Mesenchymal stem cell (in vitro differentiated cells and primary cell): ENCODE measurements at regions not wholly inside any gene's neighbourhood (a gene's known extent, or its start where the extent isn't known, plus 50 kb on each side); places are given as distances from the start of the nearest gene placed in this dataset.

Experiments used
- DNase-seq: peaks from one replicate; pipeline ENCODE4 v3.0.0-alpha.2; 2013
- H2AFZ ChIP-seq: one replicate; pipeline ENCODE4 v1.6.1; 2013; ENCODE audit warnings: low read depth, mild to moderate bottlenecking, control low read depth, inconsistent platforms, low read length, moderate library complexity
- H2AK5ac ChIP-seq: 2 replicates; pipeline ENCODE4 v1.6.1; 2013; ENCODE audit warnings: low read length, moderate library complexity, mild to moderate bottlenecking, inconsistent platforms; ENCODE audit not compliant: severe bottlenecking
- H2BK120ac ChIP-seq: one replicate; pipeline ENCODE4 v1.6.1; 2013; ENCODE audit warnings: low read depth, mild to moderate bottlenecking, inconsistent platforms, low read length, moderate library complexity
- H2BK12ac ChIP-seq, 2 experiments: one replicate each; pipeline ENCODE4 v1.6.1; 2013; ENCODE audit warnings: inconsistent platforms in 2 of 2, low read length in 2 of 2, mild to moderate bottlenecking in 2 of 2, moderate library complexity in 2 of 2, control low read depth in 1 of 2
- H2BK15ac ChIP-seq: one replicate; pipeline ENCODE4 v1.6.1; 2013; ENCODE audit warnings: mild to moderate bottlenecking, low read depth, inconsistent platforms; ENCODE audit not compliant: poor library complexity, severe bottlenecking
- H2BK5ac ChIP-seq: 2 replicates; pipeline ENCODE4 v1.6.1; 2013; ENCODE audit warnings: low read depth, mild to moderate bottlenecking, low read length, control low read depth, inconsistent platforms; ENCODE audit not compliant: poor library complexity, severe bottlenecking
- H3K14ac ChIP-seq, 2 experiments: one replicate each; pipeline ENCODE4 v1.6.1; 2013; ENCODE audit warnings: inconsistent platforms in 2 of 2, low read length in 2 of 2, control low read depth in 1 of 2, mild to moderate bottlenecking in 1 of 2, moderate library complexity in 1 of 2
- H3K18ac ChIP-seq, 2 experiments: one replicate each; pipeline ENCODE4 v1.6.1; 2013; ENCODE audit warnings: inconsistent platforms in 2 of 2, low read length in 2 of 2, control low read depth in 1 of 2, low read depth in 1 of 2, mild to moderate bottlenecking in 1 of 2
- H3K23ac ChIP-seq, 2 experiments: one replicate each; pipeline ENCODE4 v1.6.1; 2013; ENCODE audit warnings: inconsistent platforms in 2 of 2, low read length in 2 of 2, mild to moderate bottlenecking in 2 of 2, moderate library complexity in 2 of 2, control low read depth in 1 of 2
- H3K27ac ChIP-seq: 2 replicates; pipeline ENCODE4 v1.5.1; 2013; ENCODE audit warnings: mild to moderate bottlenecking, moderate library complexity, low read length, control low read depth, inconsistent platforms; ENCODE audit not compliant: poor library complexity, severe bottlenecking
- H3K27me3 ChIP-seq, 2 experiments: 2 replicates each; pipeline versions ENCODE4 v1.6.1 to v1.7.0; 2013; ENCODE audit warnings: low read length in 2 of 2, mild to moderate bottlenecking in 2 of 2, moderate library complexity in 2 of 2, control low read depth in 1 of 2, inconsistent platforms in 1 of 2; ENCODE audit not compliant: control insufficient read depth in 1 of 2, insufficient read depth in 1 of 2
- H3K36me3 ChIP-seq, 2 experiments: 2 replicates each; pipeline versions ENCODE4 v1.6.1 to v1.7.0; 2013; ENCODE audit warnings: low read length in 2 of 2, control low read depth in 1 of 2, inconsistent platforms in 1 of 2, low read depth in 1 of 2, mild to moderate bottlenecking in 1 of 2; ENCODE audit not compliant: insufficient read depth in 2 of 2, control insufficient read depth in 1 of 2
- H3K4ac ChIP-seq, 2 experiments: one replicate each; pipeline ENCODE4 v1.6.1; 2013; ENCODE audit warnings: inconsistent platforms in 2 of 2, low read length in 2 of 2, mild to moderate bottlenecking in 2 of 2, moderate library complexity in 2 of 2, control low read depth in 1 of 2, low read depth in 1 of 2
- H3K4me1 ChIP-seq: 2 replicates; pipeline ENCODE4 v1.6.1; 2013; ENCODE audit warnings: low read depth, low read length, control low read depth; ENCODE audit not compliant: control insufficient read depth, insufficient read depth
- H3K4me2 ChIP-seq: 2 replicates; pipeline ENCODE4 v1.6.1; 2013; ENCODE audit warnings: low read length, mild to moderate bottlenecking, inconsistent platforms; ENCODE audit not compliant: poor library complexity, severe bottlenecking
- H3K4me3 ChIP-seq, 2 experiments: 2 replicates each; pipeline versions ENCODE4 v1.5.1 to v1.7.0; 2013; ENCODE audit warnings: low read length in 2 of 2, mild to moderate bottlenecking in 2 of 2, control low read depth in 1 of 2, low read depth in 1 of 2; ENCODE audit not compliant: insufficient read depth in 1 of 2
- H3K79me1 ChIP-seq: replicated peaks from 2 replicates; pipeline ENCODE4 v1.6.1; 2013; ENCODE audit warnings: mild to moderate bottlenecking, control low read depth, low read length, inconsistent platforms; ENCODE audit not compliant: poor library complexity, severe bottlenecking
- H3K9ac ChIP-seq: 2 replicates; pipeline ENCODE4 v1.7.0; 2013; ENCODE audit warnings: mild to moderate bottlenecking, low read length, moderate library complexity
- H3K9me3 ChIP-seq: 2 replicates; pipeline ENCODE4 v1.7.0; 2013; ENCODE audit warnings: mild to moderate bottlenecking, low read length; ENCODE audit not compliant: control insufficient read depth
- H4K8ac ChIP-seq: one replicate; pipeline ENCODE4 v1.6.1; 2013; ENCODE audit warnings: inconsistent platforms, mild to moderate bottlenecking, low read length, moderate library complexity
- H4K91ac ChIP-seq: one replicate; pipeline ENCODE4 v1.6.1; 2013; ENCODE audit warnings: mild to moderate bottlenecking, low read length, inconsistent platforms
- WGBS: methylation state at CpG from one replicate; pipeline ENCODE4 v1.1.7; 2013; ENCODE audit warnings: mixed read lengths; 5-methylcytosine and 5-hydroxymethylcytosine counted together

GRCh38 chr18:24835751-24836150 is 375.3 kb downstream of the HRH4 start:
- Histone ChIP-seq H3K36me3 (no peaks in the 10 kb centered on the region), H3K27ac (no peak overlapping the region), H3K9ac (no peak overlapping the region), H2AK5ac (no peak overlapping the region), H3K4me1 (peaks cover 4% of the 10 kb centered on the region), H2AFZ (no peak overlapping the region), H3K79me1 (no peaks in the 10 kb centered on the region), H3K27me3 (peaks cover 7 to 15% of the 10 kb centered on the region in 2 experiments), H3K4me2 (no peak overlapping the region), H2BK120ac (no peak overlapping the region), H3K4me3 (no peak overlapping the region), H3K23ac (no peak overlapping the region), H3K9me3 (no peaks in the 10 kb centered on the region), H3K18ac (no peak overlapping the region), H2BK15ac (no peak overlapping the region), H4K91ac (no peak overlapping the region), H2BK5ac (no peak overlapping the region), H2BK12ac (no peak overlapping the region), H3K14ac (no peak overlapping the region), H4K8ac (no peak overlapping the region), H3K4ac (no peak overlapping the region)
- 100% methylated on average over 1 of the region's 1 CpG for WGBS
- DNase-seq: no peak

GRCh38 chr18:24837066-24837465 is 376.6 kb downstream of the HRH4 start:
- 0% methylated on average over 3 of the region's 3 CpGs for WGBS
- H2BK12ac ChIP-seq: no peak overlapping the region
- H3K27ac ChIP-seq: no peak overlapping the region
- H3K4me3 ChIP-seq: peak overlapping the region in 1 of 2 experiments; percentile 20
- DNase-seq: peak; percentile 87
- H3K27me3 ChIP-seq: peaks cover 7% of the 10 kb centered on the region in 2 experiments
- no peak overlapping the region for H3K23ac ChIP-seq
- no peak overlapping the region for H2AK5ac ChIP-seq
- no peaks in the 10 kb centered on the region for H3K4me1 ChIP-seq
- H3K14ac ChIP-seq: no peak overlapping the region
- no peaks in the 10 kb centered on the region for H3K9me3 ChIP-seq
- H3K18ac ChIP-seq: no peak overlapping the region
- no peaks in the 10 kb centered on the region for H3K36me3 ChIP-seq
- no peak overlapping the region for H2AFZ ChIP-seq
- no peak overlapping the region for H4K91ac ChIP-seq
- H3K9ac ChIP-seq: no peak overlapping the region
- no peak overlapping the region for H3K4ac ChIP-seq
- H2BK120ac ChIP-seq: no peak overlapping the region
- H3K79me1 ChIP-seq: no peaks in the 10 kb centered on the region
- H4K8ac ChIP-seq: no peak overlapping the region
- H2BK5ac ChIP-seq: no peak overlapping the region
- H2BK15ac ChIP-seq: no peak overlapping the region
- no peak overlapping the region for H3K4me2 ChIP-seq

DNA sequence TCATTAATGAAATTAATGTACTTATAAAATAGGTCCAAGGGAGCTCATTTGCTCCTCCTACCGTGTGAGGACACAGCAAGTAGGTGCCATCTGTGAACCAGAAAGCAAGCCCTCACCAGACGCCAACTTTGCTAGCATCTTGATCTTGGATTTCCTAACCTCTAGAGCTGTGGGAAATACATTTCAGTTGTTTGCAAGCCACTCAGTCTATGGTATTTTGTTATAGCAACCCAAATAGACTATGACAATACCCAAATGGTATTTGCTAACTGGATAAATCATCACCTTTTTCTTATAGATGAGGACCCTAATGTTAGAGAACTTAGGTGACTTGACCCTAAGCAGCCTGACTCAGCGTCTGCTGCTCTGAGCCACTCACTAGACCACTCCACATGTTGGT is 379.6 kb downstream of the HRH4 start:
- Histone ChIP-seq H3K9ac (no peak overlapping the region), H3K9me3 (no peaks in the 10 kb centered on the region), H3K23ac (no peak overlapping the region), H3K4me3 (no peak overlapping the region), H3K36me3 (no peaks in the 10 kb centered on the region), H3K27ac (no peak overlapping the region), H3K4ac (no peak overlapping the region), H3K4me2 (no peak overlapping the region), H3K14ac (no peak overlapping the region), H2BK15ac (no peak overlapping the region), H3K18ac (no peak overlapping the region), H3K4me1 (no peaks in the 10 kb centered on the region), H4K91ac (no peak overlapping the region), H2BK12ac (no peak overlapping the region), H2AFZ (no peak overlapping the region), H2BK120ac (no peak overlapping the region), H2BK5ac (no peak overlapping the region), H3K27me3 (peaks cover 0 to 4% of the 10 kb centered on the region in 2 experiments), H3K79me1 (no peaks in the 10 kb centered on the region), H4K8ac (no peak overlapping the region), H2AK5ac (no peak overlapping the region)
- peak; percentile 24 for DNase-seq
- WGBS: 78% methylated on average over 3 of the region's 3 CpGs

DNA sequence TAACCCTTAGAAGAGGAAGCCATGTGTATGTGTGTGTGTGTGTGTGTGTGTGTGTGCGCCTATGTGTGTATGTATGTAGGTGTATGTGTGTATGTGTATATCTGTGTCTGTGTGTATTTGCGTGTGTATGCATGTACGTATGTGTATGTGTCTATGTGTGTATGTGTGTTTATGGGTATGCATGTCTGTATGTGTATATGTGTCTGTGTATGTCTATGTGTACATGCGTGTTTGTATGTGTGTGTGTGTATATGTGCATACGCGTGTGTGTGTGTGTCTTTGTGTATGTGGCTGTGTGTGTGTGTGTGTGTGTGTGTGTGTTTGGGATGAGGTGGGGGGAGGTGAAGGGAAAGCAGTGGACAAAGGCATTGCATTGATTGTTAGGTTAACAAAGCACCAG is 380.2 kb downstream of the HRH4 start:
- Histone ChIP-seq H3K36me3 (no peaks in the 10 kb centered on the region), H2BK120ac (no peak overlapping the region), H3K4ac (no peak overlapping the region), H3K18ac (no peak overlapping the region), H2BK5ac (no peak overlapping the region), H2AK5ac (no peak overlapping the region), H2BK12ac (no peak overlapping the region), H3K27ac (no peak overlapping the region), H3K9ac (no peak overlapping the region), H3K4me2 (no peak overlapping the region), H4K91ac (no peak overlapping the region), H3K79me1 (no peaks in the 10 kb centered on the region), H3K9me3 (no peaks in the 10 kb centered on the region), H3K4me3 (no peak overlapping the region), H3K27me3 (peaks cover 3 to 4% of the 10 kb centered on the region in 2 experiments), H2BK15ac (no peak overlapping the region), H3K23ac (no peak overlapping the region), H4K8ac (no peak overlapping the region), H3K4me1 (no peaks in the 10 kb centered on the region), H2AFZ (no peak overlapping the region), H3K14ac (no peak overlapping the region)
- DNase-seq: no peak
- WGBS: 80% methylated on average over 6 of the region's 6 CpGs
